ENCODE measurements at regions not wholly inside any gene's neighbourhood (a gene's known extent, or its start where the extent isn't known, plus 50 kb on each side); places are given as distances from the start of the nearest gene placed in this dataset.

- TF ChIP-seq CTCF (IDR thresholded peaks at IDR 0.05; ENCODE audit: low read depth, low read length) (no peak), EZH2phosphoT487 (IDR thresholded peaks at IDR 0.05; ENCODE audit: low read depth) (no peak)
Observed at GRCh38 chr5:57422341-57422740, 60.3 kb downstream of the ACTBL2 start.
